ENCODE measurements at regions not wholly inside any gene's neighbourhood (a gene's known extent, or its start where the extent isn't known, plus 50 kb on each side); places are given as distances from the start of the nearest gene placed in this dataset.

- no peak overlapping the region for H3K4me3 ChIP-seq (ENCODE audit: low read length)
- no peak for DNase-seq (ENCODE audit: low read depth)
- no peak for TF ChIP-seq CTCF (conservative IDR thresholded peaks at IDR 0.05; ENCODE audit: low read depth, low read length)
These were observed 754.5 kb downstream of the HDGFL1 start for GRCh38 chr6:23323897-23324296.

DNA sequence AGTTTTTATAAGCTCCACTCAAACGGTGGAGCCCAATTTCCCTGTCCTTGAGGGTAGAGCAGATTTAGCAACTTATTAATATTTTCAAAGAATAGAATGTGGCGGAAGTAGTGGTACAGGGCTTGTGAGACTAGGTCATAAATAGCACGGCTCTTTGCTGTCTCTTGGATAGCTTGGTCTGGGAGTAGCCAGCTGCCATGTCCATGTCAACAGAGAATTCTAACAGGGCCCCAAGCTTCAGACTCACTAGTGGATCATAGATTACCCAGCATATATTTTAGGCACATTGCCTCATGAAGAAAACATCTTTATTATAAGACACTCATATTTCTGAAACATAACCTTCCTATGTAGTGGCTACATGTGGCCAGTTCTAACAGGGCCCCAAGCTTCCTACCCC, 755.7 kb downstream of the HDGFL1 start:
- H3K4me3 ChIP-seq (ENCODE audit: low read length) = no peak overlapping the region
- DNase-seq (ENCODE audit: low read depth) = no peak
- no peak for TF ChIP-seq CTCF (conservative IDR thresholded peaks at IDR 0.05; ENCODE audit: low read depth, low read length)

- no peak for TF ChIP-seq CTCF (conservative IDR thresholded peaks at IDR 0.05; ENCODE audit: low read depth, low read length)
- no peak for DNase-seq (ENCODE audit: low read depth)
- no peak overlapping the region for H3K4me3 ChIP-seq (ENCODE audit: low read length)
These were observed 758.3 kb downstream of the HDGFL1 start for GRCh38 chr6:23327621-23328020.

GRCh38 chr6:23329086-23329485, 759.7 kb downstream of the HDGFL1 start:
- no peak overlapping the region for H3K4me3 ChIP-seq (ENCODE audit: low read length)
- DNase-seq (ENCODE audit: low read depth) = no peak
- TF ChIP-seq CTCF (conservative IDR thresholded peaks at IDR 0.05; ENCODE audit: low read depth, low read length) = no peak

- DNase-seq (ENCODE audit: low read depth) = no peak
- H3K4me3 ChIP-seq (ENCODE audit: low read length) = no peak overlapping the region
- TF ChIP-seq CTCF (conservative IDR thresholded peaks at IDR 0.05; ENCODE audit: low read depth, low read length) = no peak
These were observed 761.3 kb downstream of the HDGFL1 start for GRCh38 chr6:23330632-23331031.

GRCh38 chr6:23334360-23334759, 765.0 kb downstream of the HDGFL1 start:
- no peak overlapping the region for H3K4me3 ChIP-seq (ENCODE audit: low read length)
- DNase-seq (ENCODE audit: low read depth) = no peak
- TF ChIP-seq CTCF (conservative IDR thresholded peaks at IDR 0.05; ENCODE audit: low read depth, low read length) = no peak

- TF ChIP-seq CTCF (conservative IDR thresholded peaks at IDR 0.05; ENCODE audit: low read depth, low read length) = no peak
- no peak for DNase-seq (ENCODE audit: low read depth)
These were observed 766.5 kb downstream of the HDGFL1 start for GRCh38 chr6:23335894-23336293.

More at GRCh38 chr6:23335894-23336293, 766.5 kb downstream of the HDGFL1 start:
- H3K4me3 ChIP-seq (ENCODE audit: low read length) = no peak overlapping the region
